GM10248 (cell line): ENCODE measurements at regions not wholly inside any gene's neighbourhood (a gene's known extent, or its start where the extent isn't known, plus 50 kb on each side); places are given as distances from the start of the nearest gene placed in this dataset.

ENCODE experiments used
- CTCF ChIA-PET: fragments of 300-600 bp; sonication (Branson Sonifier 250); formaldehyde crosslinking; extraction: SDS; loops from one replicate; lab custom pipeline; 2021; ENCODE audit warnings: antibody characterized with exemption; lab: Yijun Ruan, JAX
- POLR2A ChIA-PET: fragments of 350-650 bp; sonication (Branson Sonifier 250); formaldehyde crosslinking; extraction: SDS; loops from one replicate; lab custom pipeline; 2020; ENCODE audit warnings: antibody characterized with exemption; lab: Yijun Ruan, JAX
- DNase-seq: peaks from one replicate; pipeline ENCODE4 v3.0.0; 2012; ENCODE audit errors: extremely low spot score
- CTCF ChIP-seq: IDR thresholded peaks from 2 replicates; pipeline ENCODE4 v1.5.1; 2012; ENCODE audit warnings: mild to moderate bottlenecking, low read depth; ENCODE audit errors: extremely low read depth, missing control alignments, control extremely low read depth

- ChIA-PET POLR2A (no interaction called here), CTCF (no interaction called here)
- no peak for TF ChIP-seq CTCF
- no peak for DNase-seq
Observed at GRCh38 chr4:184934184-184934583, 84.1 kb upstream of the HELT start.

GRCh38 chr4:184934961-184935360 lies 83.3 kb upstream of the HELT start:
- no peak for TF ChIP-seq CTCF
- DNase-seq = no peak
- POLR2A ChIA-PET = no interaction called here
- CTCF ChIA-PET = interaction anchor here (0.8 kb wide), 2 partner anchors 15 to 37 kb away, joined by 3 read pairs; no protein-coding TSS in a partner anchor

GRCh38 chr4:184936071-184936470 lies 82.2 kb upstream of the HELT start:
- DNase-seq = no peak
- POLR2A ChIA-PET = no interaction called here
- CTCF ChIA-PET = interaction anchor here (0.9 kb wide), 1 partner anchor 22 kb away, joined by 3 read pairs; no protein-coding TSS in a partner anchor
- no peak for TF ChIP-seq CTCF

GRCh38 chr4:184937030-184937710 lies 81.1 kb upstream of the HELT start:
- ChIA-PET POLR2A (no interaction called here), CTCF (interaction anchor here (0.9 to 2.3 kb wide), 2 partner anchors 21 to 46 kb away, joined by 3 to 10 read pairs; no protein-coding TSS in a partner anchor)
- no peak for DNase-seq
- TF ChIP-seq CTCF = no peak

DNA sequence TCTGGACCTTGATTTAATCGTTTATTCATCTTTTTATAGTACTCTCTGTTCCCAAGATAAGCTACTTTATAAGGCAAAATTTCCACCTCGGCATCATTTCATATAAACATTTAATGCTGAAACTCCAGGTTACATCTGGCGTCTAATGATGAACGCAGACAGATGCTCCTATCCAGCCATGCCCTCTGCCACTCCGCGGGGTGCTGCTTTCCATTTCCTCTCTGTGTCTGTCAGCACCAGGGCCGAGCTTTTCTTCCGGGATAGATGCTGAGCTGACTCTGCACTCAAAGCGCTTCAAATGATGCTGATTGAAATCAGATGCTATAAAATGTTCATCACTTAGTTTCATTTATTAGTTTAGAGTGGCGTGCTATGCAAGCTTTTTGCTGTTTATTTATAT lies 80.5 kb upstream of the HELT start:
- TF ChIP-seq CTCF = no peak
- POLR2A ChIA-PET = no interaction called here
- no peak for DNase-seq
- CTCF ChIA-PET = interaction anchor here (2.3 kb wide), 1 partner anchor 46 kb away, joined by 10 read pairs; no protein-coding TSS in a partner anchor

- DNase-seq = no peak
- POLR2A ChIA-PET = no interaction called here
- CTCF ChIA-PET = no interaction called here
- no peak for TF ChIP-seq CTCF
Observed at GRCh38 chr4:184938871-184939270, 79.4 kb upstream of the HELT start.
